Testis (tissue), 2 donors: ENCODE measurements at regions not wholly inside any gene's neighbourhood (a gene's known extent, or its start where the extent isn't known, plus 50 kb on each side); places are given as distances from the start of the nearest gene placed in this dataset.

Experiments used
- DNase-seq: peaks from one replicate; pipeline ENCODE4 v3.0.0-alpha.2; 2019
- H3K27ac ChIP-seq, 2 donors: fragments of 200-600 bp; sonication (generic); one replicate each; pipeline ENCODE4 v1.5.1; 2019
- H3K27me3 ChIP-seq: fragments of 200-600 bp; sonication (generic); one replicate; pipeline ENCODE4 v1.5.1; 2019
- H3K36me3 ChIP-seq: fragments of 200-600 bp; sonication (generic); one replicate; pipeline ENCODE4 v1.5.1; 2017; ENCODE audit warnings: low read depth; ENCODE audit errors: missing control alignments
- H3K4me1 ChIP-seq: fragments of 200-600 bp; sonication (generic); one replicate; pipeline ENCODE4 v1.5.1; 2019
- H3K4me3 ChIP-seq, 2 donors: fragments of 200-600 bp; sonication (generic); one replicate each; pipeline ENCODE4 v1.5.1; 2017 to 2019
- H3K9me3 ChIP-seq: fragments of 200-600 bp; sonication (generic); one replicate; pipeline ENCODE4 v1.5.1; 2017
- POLR2A ChIP-seq: fragments of 450-650 bp; IDR thresholded peaks from one replicate; pipeline ENCODE4 v1.6.1; 2017; ENCODE audit warnings: antibody characterized with exemption, mild to moderate bottlenecking, moderate library complexity
- WGBS, 2 donors: methylation state at CpG; one replicate each; pipeline ENCODE4 v1.1.5; 2018; 5-methylcytosine and 5-hydroxymethylcytosine counted together
- intact Hi-C: fragments of 100-400 bp; cut with DNase I; formaldehyde crosslinking; loops from one replicate; pipeline ENCODE4 v1.15.1; 2023; ENCODE audit warnings: low total_unique reads
- TF ChIP-seq, protein P1 (sequence below), 3 experiments: fragments of 450-650 bp in 2 of 3; fragments of 200-600 bp in 1 of 3; sonication (generic) in 1 of 3; IDR thresholded peaks; one replicate each; pipeline ENCODE4 v1.5.1; 2016 to 2019; ENCODE audit warnings: antibody characterized with exemption in 3 of 3, mild to moderate bottlenecking in 2 of 3, moderate library complexity in 1 of 3

DNA sequence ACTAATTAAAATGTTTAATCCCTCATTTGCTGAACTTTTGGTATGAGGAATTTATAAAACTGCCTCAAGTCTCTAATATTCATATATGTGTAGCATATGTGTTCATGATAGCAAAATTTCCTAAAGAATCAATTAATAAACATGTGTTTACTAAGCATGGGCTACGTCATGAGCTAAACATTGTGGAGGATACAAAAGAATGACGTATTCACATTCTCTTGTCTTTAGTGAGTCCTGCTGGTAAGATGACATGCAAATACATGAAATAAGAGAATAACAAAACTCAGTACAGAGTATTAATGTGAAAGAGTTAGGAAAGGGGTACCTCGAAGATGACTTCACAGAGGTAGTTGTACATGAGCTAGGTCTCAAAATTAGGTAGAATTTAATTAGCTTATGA, 121.9 kb upstream of the POF1B start:
- H3K27ac ChIP-seq, result no peak overlapping the region
- no peaks in the 10 kb centered on the region for H3K4me1 ChIP-seq
- H3K9me3 ChIP-seq, result no peaks in the 10 kb centered on the region
- intact Hi-C loops, result no loop called here
- TF ChIP-seq, protein P1, sequence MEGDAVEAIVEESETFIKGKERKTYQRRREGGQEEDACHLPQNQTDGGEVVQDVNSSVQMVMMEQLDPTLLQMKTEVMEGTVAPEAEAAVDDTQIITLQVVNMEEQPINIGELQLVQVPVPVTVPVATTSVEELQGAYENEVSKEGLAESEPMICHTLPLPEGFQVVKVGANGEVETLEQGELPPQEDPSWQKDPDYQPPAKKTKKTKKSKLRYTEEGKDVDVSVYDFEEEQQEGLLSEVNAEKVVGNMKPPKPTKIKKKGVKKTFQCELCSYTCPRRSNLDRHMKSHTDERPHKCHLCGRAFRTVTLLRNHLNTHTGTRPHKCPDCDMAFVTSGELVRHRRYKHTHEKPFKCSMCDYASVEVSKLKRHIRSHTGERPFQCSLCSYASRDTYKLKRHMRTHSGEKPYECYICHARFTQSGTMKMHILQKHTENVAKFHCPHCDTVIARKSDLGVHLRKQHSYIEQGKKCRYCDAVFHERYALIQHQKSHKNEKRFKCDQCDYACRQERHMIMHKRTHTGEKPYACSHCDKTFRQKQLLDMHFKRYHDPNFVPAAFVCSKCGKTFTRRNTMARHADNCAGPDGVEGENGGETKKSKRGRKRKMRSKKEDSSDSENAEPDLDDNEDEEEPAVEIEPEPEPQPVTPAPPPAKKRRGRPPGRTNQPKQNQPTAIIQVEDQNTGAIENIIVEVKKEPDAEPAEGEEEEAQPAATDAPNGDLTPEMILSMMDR (IDR thresholded peaks at IDR 0.05), result no peak
- TF ChIP-seq POLR2A, result no peak
- no peaks in the 10 kb centered on the region for H3K27me3 ChIP-seq
- WGBS, 2 donors, result 68 to 77% methylated on average over 3 of the region's 3 CpGs
- no peak overlapping the region for H3K4me3 ChIP-seq
- no peaks in the 10 kb centered on the region for H3K36me3 ChIP-seq
- DNase-seq, result no peak

DNA sequence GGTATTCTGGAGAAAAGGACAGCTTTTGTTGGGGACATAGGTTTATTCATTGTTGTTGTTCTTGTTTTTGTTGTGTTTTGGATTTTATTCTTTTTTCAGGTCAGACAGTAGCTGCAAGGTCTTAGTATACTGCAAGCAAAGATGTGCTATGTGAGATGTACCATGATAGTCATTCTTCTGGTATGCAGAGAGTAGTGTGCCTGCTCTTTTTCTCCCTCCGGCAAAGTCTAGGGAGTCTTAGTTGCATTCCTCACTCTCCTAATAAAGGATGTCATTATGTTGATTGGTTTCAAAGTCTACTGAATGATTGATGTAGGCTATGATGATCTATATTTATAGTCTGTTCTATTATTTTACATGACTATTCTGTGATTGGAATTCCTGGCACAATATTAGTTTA, 119.9 kb upstream of the POF1B start:
- intact Hi-C loops, result no loop called here
- Histone ChIP-seq H3K27me3 (no peaks in the 10 kb centered on the region), H3K4me1 (no peaks in the 10 kb centered on the region), H3K36me3 (no peaks in the 10 kb centered on the region), H3K4me3 (no peak overlapping the region), H3K27ac (no peak overlapping the region), H3K9me3 (no peaks in the 10 kb centered on the region)
- 27 to 100% methylated on average over 1 of the region's 1 CpG for WGBS, 2 donors
- DNase-seq, result no peak
- TF ChIP-seq, protein P1 (IDR thresholded peaks at IDR 0.05), result no peak
- no peak for TF ChIP-seq POLR2A

DNA sequence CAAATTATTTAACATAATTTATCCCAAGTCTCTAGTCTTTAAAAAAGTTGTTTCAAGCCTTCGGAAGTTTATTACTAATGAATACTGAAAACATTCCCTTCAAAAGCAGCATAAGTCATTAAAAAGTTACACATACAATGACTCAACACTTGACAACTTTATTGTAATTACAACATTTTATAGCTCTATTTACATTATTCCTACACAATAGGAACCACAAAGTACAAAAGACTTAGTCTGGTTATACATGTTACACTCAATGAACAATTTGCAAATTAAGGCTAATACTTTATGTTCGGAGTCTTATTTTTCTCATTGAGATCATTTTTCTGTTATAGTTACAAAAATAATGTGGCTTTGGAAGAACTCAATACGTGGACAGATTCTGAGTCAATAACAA, 114.4 kb upstream of the POF1B start:
- Histone ChIP-seq H3K27me3 (no peaks in the 10 kb centered on the region), H3K27ac (no peak overlapping the region), H3K9me3 (no peaks in the 10 kb centered on the region), H3K36me3 (no peaks in the 10 kb centered on the region), H3K4me1 (no peaks in the 10 kb centered on the region), H3K4me3 (no peak overlapping the region)
- no peak for DNase-seq
- intact Hi-C loops, result no loop called here
- WGBS, 2 donors, result 90 to 91% methylated on average over 3 of the region's 3 CpGs
- no peak for TF ChIP-seq POLR2A
- TF ChIP-seq, protein P1 (IDR thresholded peaks at IDR 0.05), result no peak

DNA sequence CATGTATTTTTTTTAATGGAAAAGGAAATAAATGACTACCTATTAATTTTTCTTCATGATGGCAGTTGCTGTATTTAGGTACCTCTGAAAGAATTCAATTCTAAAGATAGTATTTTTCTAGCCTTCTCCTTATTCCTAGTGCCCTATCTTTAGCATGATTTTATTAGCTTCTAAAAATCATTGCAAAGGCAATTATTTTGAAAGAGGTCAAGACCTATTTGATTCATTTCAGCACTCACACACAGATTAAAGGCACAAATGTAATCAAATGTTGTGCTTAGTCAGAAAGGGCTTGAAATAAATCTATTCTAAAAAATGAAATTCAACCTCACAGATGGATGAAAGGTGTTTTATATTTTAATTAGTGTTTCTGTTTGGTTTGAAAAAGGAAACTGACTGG, 74.8 kb upstream of the POF1B start:
- no peaks in the 10 kb centered on the region for H3K9me3 ChIP-seq
- H3K4me3 ChIP-seq, result no peak overlapping the region
- intact Hi-C loops, result no loop called here
- no peaks in the 10 kb centered on the region for H3K36me3 ChIP-seq
- H3K27ac ChIP-seq, result no peak overlapping the region
- H3K4me1 ChIP-seq, result no peaks in the 10 kb centered on the region
- DNase-seq, result no peak
- no peak for TF ChIP-seq POLR2A
- TF ChIP-seq, protein P1 (IDR thresholded peaks at IDR 0.05), result no peak
- H3K27me3 ChIP-seq, result no peaks in the 10 kb centered on the region

DNA sequence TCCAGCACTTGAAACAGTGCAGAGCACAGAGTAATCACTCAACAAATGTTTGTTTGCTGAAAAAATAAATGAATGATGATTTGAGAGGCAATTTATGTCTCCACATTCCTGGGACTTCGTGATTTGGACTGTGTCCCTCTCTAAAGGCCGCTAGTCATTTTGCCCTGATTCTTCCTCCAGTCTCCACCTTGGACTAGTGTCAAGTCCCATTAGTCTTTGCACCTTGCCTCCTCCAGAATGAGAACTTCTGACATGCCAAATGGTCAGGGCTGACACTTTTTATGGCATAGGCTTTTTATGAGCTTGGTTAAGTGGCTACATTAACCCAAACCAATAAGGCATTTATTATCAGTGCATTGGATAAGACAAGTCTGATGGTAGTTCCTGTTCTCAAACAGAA, 65.1 kb upstream of the POF1B start:
- WGBS, 2 donors, result 55 to 56% methylated on average over 2 of the region's 2 CpGs
- no peak for DNase-seq
- Histone ChIP-seq H3K27me3 (no peaks in the 10 kb centered on the region), H3K4me3 (no peak overlapping the region), H3K27ac (no peak overlapping the region), H3K4me1 (no peaks in the 10 kb centered on the region), H3K9me3 (no peaks in the 10 kb centered on the region), H3K36me3 (no peaks in the 10 kb centered on the region)
- intact Hi-C loops, result no loop called here
- no peak for TF ChIP-seq POLR2A
- TF ChIP-seq, protein P1 (IDR thresholded peaks at IDR 0.05), result no peak
